ENCODE measurements at regions not wholly inside any gene's neighbourhood (a gene's known extent, or its start where the extent isn't known, plus 50 kb on each side); places are given as distances from the start of the nearest gene placed in this dataset.

GRCh38 chr1:58157256-58157655, 389.3 kb downstream of the OMA1 start:
- no peak for DNase-seq (ENCODE audit: extremely low spot score, unreplicated experiment)
- no peak overlapping the region for H3K4me3 Mint-ChIP-seq (ENCODE audit: unreplicated experiment)
- H3K4me1 Mint-ChIP-seq (ENCODE audit: unreplicated experiment), result no peaks in the 10 kb centered on the region
- H3K9me3 Mint-ChIP-seq (ENCODE audit: unreplicated experiment), result no peaks in the 10 kb centered on the region
- H3K36me3 Mint-ChIP-seq (ENCODE audit: unreplicated experiment), result no peaks in the 10 kb centered on the region
- no peak for TF ChIP-seq CTCF (IDR thresholded peaks at IDR 0.05)
- H3K27ac Mint-ChIP-seq (ENCODE audit: unreplicated experiment), result no peak overlapping the region
- no peaks in the 10 kb centered on the region for H3K27me3 Mint-ChIP-seq (ENCODE audit: unreplicated experiment)

DNA sequence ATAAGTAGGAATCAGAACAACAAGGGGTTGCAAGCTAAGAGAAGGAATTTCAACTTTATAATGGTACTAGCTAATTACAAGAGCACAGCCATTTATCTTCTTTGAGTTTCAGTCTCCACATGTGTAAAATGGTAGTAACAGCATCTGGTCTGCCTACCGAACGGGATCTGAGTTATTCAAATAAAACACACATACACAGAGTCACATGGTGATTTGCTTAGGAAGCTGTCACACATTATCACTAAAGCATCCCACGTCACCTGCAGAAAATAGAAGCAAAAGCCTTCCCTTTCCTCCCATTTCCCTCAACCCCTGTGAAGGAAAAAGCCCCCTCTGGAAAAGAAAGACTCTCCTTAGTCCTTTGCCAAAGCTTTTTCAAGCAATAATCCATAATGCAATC, 389.7 kb downstream of the OMA1 start:
- Mint-ChIP-seq H3K36me3 (ENCODE audit: unreplicated experiment) (no peaks in the 10 kb centered on the region), H3K27ac (ENCODE audit: unreplicated experiment) (no peak overlapping the region), H3K27me3 (ENCODE audit: unreplicated experiment) (no peaks in the 10 kb centered on the region), H3K4me1 (ENCODE audit: unreplicated experiment) (no peaks in the 10 kb centered on the region), H3K9me3 (ENCODE audit: unreplicated experiment) (no peaks in the 10 kb centered on the region), H3K4me3 (ENCODE audit: unreplicated experiment) (no peak overlapping the region)
- DNase-seq (ENCODE audit: extremely low spot score, unreplicated experiment), result no peak
- no peak for TF ChIP-seq CTCF (IDR thresholded peaks at IDR 0.05)

DNA sequence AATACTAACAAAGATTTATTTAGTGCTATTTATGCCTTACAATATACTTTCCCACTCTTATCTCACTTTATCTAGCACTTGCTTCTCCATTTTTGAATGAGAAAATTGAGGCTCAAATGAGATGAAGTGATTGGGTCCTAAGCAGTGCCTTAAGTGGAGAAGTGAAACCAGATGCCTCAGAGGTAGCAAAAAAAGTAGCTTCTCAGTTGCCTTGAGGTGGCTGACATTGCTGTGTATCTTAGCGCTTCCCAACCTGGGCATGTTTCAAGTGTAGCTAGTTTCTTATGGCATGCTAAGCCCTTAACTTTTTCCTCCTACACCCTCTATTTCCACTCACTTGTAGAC, 390.4 kb downstream of the OMA1 start:
- H3K27me3 Mint-ChIP-seq (ENCODE audit: unreplicated experiment), result no peaks in the 10 kb centered on the region
- H3K4me3 Mint-ChIP-seq (ENCODE audit: unreplicated experiment), result no peak overlapping the region
- no peaks in the 10 kb centered on the region for H3K36me3 Mint-ChIP-seq (ENCODE audit: unreplicated experiment)
- no peak overlapping the region for H3K27ac Mint-ChIP-seq (ENCODE audit: unreplicated experiment)
- TF ChIP-seq CTCF (IDR thresholded peaks at IDR 0.05), result no peak
- no peaks in the 10 kb centered on the region for H3K9me3 Mint-ChIP-seq (ENCODE audit: unreplicated experiment)
- no peak for DNase-seq (ENCODE audit: extremely low spot score, unreplicated experiment)
- no peaks in the 10 kb centered on the region for H3K4me1 Mint-ChIP-seq (ENCODE audit: unreplicated experiment)

GRCh38 chr1:58155418-58156123, 391.0 kb downstream of the OMA1 start:
- TF ChIP-seq CTCF (IDR thresholded peaks at IDR 0.05), result peak; percentile 23
- H3K4me3 Mint-ChIP-seq (ENCODE audit: unreplicated experiment), result no peak overlapping the region
- no peaks in the 10 kb centered on the region for H3K36me3 Mint-ChIP-seq (ENCODE audit: unreplicated experiment)
- no peak for DNase-seq (ENCODE audit: extremely low spot score, unreplicated experiment)
- H3K27ac Mint-ChIP-seq (ENCODE audit: unreplicated experiment), result no peak overlapping the region
- H3K4me1 Mint-ChIP-seq (ENCODE audit: unreplicated experiment), result no peaks in the 10 kb centered on the region
- H3K9me3 Mint-ChIP-seq (ENCODE audit: unreplicated experiment), result no peaks in the 10 kb centered on the region
- H3K27me3 Mint-ChIP-seq (ENCODE audit: unreplicated experiment), result no peaks in the 10 kb centered on the region

DNA sequence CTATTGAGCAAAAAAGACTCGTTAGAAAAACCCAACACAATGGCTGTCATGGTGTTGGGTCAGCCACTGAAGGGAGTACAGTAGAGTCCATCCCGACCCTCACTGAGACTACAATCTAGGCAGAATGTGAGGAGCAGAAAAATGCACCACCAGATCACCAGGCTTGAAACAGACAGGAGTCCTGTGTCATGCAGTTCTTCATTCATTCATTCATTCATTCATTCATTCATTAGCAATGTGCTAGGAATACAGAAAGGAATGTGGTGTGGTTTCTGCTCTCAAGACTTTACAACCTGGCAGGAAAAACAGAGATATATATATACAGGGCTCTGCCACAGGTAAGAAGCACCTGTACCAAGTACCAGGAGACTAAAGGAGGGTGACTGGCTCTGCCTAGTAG, 392.3 kb downstream of the OMA1 start:
- no peak for DNase-seq (ENCODE audit: extremely low spot score, unreplicated experiment)
- Mint-ChIP-seq H3K27me3 (ENCODE audit: unreplicated experiment) (no peaks in the 10 kb centered on the region), H3K9me3 (ENCODE audit: unreplicated experiment) (no peaks in the 10 kb centered on the region), H3K4me3 (ENCODE audit: unreplicated experiment) (no peak overlapping the region), H3K4me1 (ENCODE audit: unreplicated experiment) (no peaks in the 10 kb centered on the region), H3K36me3 (ENCODE audit: unreplicated experiment) (no peaks in the 10 kb centered on the region), H3K27ac (ENCODE audit: unreplicated experiment) (no peak overlapping the region)
- no peak for TF ChIP-seq CTCF (IDR thresholded peaks at IDR 0.05)

Measured in osteocyte (in vitro differentiated cells).